OCI-M2 (cell line): ENCODE measurements at regions not wholly inside any gene's neighbourhood (a gene's known extent, or its start where the extent isn't known, plus 50 kb on each side); places are given as distances from the start of the nearest gene placed in this dataset.

Experiments used
- DNase-seq: peaks from one replicate; lab custom pipeline; 2025; ENCODE audit not compliant: unreplicated experiment; lab: John Stamatoyannopoulos, UW

DNA sequence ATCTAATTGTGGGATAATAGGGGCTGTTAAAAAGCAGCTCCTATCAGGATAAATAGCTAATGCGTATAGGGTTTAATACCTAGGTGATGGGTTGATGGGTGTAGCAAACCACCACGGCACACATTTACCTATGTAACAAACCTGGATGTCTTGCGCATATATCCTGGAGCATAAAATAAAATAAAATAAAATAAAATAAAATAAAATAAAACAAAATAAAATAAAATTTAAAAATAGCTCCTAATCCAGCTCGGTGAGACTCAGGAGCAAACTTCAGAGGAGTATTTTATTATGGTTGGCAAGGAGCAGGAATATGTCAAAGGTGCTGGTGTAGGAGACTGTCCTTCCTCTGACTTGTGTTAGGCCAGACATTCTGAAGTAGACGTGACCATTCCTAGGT, 721.0 kb downstream of the BCL11B start:
- no peak for DNase-seq

- DNase-seq = no peak
Measured at GRCh38 chr14:98555440-98555839, 716.6 kb downstream of the BCL11B start.

GRCh38 chr14:98564006-98564405, 708.0 kb downstream of the BCL11B start:
- DNase-seq = no peak

DNA sequence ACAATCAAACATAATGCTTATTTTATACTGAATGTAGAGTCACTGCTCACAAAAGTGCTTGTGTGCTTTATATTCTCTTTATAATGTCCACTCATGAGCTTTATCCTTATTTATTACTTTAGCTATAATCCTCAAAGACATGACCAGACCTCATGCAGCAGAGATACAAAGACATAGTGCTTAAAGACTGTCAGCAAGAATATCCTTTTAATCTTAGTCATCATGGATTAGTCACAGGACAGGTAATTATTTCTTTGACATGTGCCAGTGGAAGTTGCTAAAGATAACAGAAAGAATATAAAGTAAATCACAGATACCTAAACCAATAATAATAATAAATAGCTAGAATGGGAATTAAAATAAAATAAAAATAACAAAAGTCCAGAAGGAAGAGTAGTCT, 707.5 kb downstream of the BCL11B start:
- no peak for DNase-seq

DNA sequence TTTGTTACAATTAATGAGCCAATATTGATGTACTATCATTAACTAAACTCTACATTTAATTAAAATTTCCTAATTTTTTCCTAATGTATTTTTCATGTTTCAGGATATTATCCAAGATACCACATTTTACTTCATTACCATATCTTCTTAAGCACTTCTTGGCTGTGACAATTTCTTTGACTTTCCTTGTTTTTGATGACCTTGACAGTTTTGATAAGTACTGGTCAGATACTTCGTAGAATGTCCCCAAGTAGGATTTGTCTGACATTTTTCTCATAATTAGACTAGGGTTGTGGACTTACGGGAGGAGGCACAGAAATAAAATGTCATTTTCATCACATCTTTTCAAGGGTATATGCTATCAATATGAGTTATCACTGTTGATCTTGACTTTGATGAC, 700.9 kb downstream of the BCL11B start:
- no peak for DNase-seq

GRCh38 chr14:98573082-98573481, 698.9 kb downstream of the BCL11B start:
- no peak for DNase-seq

GRCh38 chr14:98576463-98576862, 695.5 kb downstream of the BCL11B start:
- no peak for DNase-seq

DNA sequence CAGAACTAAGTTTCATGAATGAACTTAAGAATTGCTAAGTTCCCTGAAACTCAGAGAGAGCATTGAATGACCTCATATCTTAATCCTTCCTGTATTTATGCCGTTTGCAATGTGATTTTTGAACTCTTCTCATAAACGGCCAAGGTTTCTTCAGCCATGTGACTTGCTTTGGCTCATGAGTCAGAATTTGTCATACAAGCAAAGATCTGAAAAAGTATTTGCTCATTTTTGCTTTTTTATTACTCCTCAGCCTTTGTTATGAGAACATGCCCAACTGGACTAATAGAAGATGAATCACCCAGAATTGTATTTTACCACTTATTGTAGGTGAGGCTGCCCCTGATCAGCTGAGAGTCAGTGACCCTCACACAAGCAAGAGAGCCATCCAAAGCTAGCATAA, 693.8 kb downstream of the BCL11B start:
- no peak for DNase-seq

GRCh38 chr14:98579140-98579539, 692.9 kb downstream of the BCL11B start:
- DNase-seq = no peak

GRCh38 chr14:98580131-98580678, 691.8 kb downstream of the BCL11B start:
- DNase-seq = peak; percentile 10

DNA sequence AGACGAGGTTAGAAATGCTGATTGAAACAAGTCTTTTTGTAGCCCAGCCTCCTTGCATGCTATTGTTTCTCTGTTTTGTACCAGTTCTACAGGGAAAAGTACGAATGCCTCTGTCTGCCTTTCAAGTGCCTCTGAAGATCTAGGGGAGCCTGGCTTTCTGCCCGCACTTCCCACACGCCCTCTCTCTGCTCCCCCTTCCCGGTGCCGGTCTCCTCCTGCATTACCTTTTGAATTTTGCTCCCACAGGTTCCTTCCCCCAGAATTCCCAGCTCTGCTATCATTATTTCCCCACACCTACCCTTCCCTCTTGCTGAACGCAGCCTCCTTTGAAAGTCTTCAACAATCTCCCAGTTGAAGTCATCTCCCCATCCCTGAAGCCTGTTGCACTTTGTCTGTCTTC, 689.7 kb downstream of the BCL11B start:
- DNase-seq = no peak

GRCh38 chr14:98591161-98591560, 680.8 kb downstream of the BCL11B start:
- no peak for DNase-seq

DNA sequence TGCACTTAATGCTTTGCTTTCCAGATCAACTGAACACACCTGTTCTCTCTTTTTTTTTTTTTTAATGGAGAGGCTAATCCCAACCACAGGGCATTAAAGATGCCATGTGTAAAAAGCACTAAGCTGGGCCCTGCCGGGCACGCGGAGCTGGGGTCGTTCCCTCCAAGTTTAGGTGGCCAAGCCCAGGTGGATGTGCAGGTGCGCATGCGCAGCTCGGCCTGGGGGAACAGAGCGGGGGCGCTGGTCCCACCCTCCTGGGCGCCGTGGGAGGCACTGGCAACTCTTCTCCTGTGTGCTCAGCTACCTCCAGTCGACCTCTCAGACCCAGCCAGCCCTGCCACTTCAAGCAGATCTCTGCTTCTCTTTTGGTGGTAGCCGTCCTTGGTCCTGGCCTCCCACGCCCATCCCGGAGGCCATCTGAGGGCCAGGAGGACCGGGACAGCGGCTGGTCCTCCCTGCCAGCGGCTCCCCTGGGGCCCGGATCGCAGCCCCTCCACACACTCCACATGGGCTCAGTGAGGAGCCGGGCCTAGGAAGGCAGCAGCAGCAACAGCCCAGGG, 679.3 kb downstream of the BCL11B start:
- no peak for DNase-seq

DNA sequence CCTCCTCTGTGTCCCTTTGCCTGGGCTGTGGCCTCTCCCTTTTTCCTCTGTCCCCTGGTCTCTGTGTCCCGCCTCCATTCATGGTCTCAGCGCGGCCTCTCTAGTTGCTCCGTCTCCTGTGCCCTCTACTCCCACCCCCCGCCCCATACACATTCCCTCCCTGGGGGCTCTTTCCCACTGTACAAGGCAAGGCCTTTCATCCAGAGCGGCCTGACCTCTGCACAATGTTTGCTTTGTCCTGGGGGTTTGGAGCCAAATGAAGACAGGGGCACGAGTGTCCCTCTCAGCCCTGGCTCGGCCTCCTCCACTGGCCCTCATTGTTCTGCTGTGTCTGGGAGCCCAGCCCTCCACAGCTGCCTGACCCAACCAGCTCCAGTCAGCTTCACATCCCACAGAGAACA, 678.6 kb downstream of the BCL11B start:
- no peak for DNase-seq

DNA sequence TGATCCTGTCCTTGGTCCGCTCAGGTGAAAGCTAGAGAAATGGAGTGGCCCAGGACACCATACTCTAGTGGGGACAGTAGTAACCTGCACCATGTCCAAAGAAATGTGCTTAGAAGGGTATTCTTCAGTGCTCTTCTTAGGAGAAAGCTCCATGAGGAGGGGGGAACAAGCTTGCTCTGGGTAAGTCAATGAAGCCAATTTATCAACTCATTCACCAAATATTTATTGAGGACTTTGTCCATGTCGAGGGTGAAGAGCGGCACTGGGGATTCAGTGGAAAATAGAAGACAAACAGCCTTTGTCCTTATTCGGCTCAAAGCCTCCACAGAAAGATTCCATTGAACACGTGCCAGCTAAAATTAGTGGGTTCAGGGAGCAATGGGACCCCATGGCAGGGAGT, 677.8 kb downstream of the BCL11B start:
- DNase-seq = no peak

DNA sequence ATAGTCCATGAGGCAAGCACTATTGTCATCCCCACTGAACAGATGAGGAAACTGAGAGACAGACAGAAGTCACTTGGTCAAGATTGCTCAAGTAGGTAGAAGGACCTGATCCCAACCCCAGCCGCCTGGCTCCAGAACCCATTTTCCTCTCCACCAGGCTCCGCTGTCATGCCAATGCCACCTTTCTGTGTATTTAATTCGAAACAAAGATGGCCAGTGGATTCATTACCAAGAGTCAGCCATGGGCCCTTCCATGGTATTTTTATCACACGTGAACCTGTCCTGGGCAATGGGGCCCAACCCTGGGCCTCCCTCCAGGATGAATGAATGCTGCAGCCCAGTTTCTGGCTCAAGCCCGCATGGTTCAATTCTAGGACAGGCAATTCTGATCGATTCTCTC, 673.4 kb downstream of the BCL11B start:
- DNase-seq = no peak

GRCh38 chr14:98599082-98599481, 672.9 kb downstream of the BCL11B start:
- no peak for DNase-seq

GRCh38 chr14:98602983-98603382, 669.0 kb downstream of the BCL11B start:
- no peak for DNase-seq

- DNase-seq = no peak
Measured at GRCh38 chr14:98605043-98605442, 667.0 kb downstream of the BCL11B start.

DNA sequence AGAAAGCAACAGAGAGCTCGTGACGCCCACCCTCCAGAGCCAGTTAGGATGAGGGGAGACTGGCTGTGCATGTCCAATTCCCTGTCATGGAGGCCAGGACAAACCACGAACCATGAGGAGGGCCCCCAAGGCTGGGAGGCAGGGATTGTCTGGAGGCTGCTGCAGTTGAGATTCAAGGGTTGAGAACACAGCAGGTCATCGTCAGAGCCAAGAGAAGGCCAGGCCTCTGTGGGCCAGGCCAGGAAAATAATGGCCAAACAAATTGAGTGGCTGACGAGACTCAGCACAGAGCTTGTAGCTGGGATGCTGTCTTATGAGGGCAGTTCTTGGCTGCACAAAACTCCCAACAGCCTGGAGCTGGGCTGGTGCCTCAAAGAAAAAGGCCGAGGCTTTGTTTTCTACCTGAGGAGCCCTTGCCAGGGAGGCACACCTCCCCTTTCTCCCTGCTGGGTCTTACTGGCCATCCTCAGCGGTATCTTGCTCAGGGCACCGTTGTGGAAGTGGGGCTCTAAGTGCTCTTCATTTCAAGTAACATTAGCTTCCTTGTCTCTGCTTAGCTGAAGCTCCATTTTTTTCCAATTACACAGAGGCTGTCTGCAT, 665.9 kb downstream of the BCL11B start:
- DNase-seq = no peak

GRCh38 chr14:98606816-98607215, 665.2 kb downstream of the BCL11B start:
- DNase-seq = no peak

DNA sequence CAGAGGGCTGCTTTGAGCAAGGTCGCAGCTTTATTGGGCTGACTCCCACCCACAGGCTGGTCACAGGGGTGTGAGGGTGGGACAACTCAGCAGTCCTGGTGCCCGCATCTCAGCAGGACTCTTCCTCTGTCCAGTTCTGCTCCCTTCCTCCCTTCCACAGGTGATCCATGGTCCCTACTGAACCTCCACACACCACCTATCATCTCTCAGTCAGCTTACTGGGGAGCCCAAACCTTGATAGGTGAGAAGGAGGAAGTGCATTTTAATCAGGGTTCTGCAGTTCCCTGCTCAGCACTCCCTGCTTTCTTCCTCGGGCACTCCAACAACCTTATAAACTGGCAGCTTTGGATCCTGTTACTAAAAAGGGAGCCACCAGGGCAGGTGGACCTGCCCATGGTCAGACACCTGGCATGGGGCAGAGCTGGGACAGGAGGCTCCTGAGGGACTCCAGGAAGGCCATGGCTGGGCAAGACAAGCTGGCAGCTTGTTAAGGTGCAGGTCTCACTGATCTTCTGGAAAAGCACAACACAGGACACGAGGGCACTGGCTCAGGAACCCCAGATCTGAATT, 664.6 kb downstream of the BCL11B start:
- no peak for DNase-seq
